ENCODE measurements at regions not wholly inside any gene's neighbourhood (a gene's known extent, or its start where the extent isn't known, plus 50 kb on each side); places are given as distances from the start of the nearest gene placed in this dataset.

- FAIRE-seq (no peak), ATAC-seq (no peak), DNase-seq (ENCODE audit: low read depth, low spot score) (no peak)
- RAD21 ChIA-PET (ENCODE audit: unreplicated experiment), result no interaction called here
- no TSS peak for BruUV-seq (replicated peaks)
- Histone ChIP-seq H3K4me3 (no peak overlapping the region), H3K9me3 (replicated peaks; ENCODE audit: control insufficient read depth, insufficient read depth, low read length) (no peaks in the 10 kb centered on the region), H3K79me2 (ENCODE audit: control insufficient read depth, insufficient read depth, low read length) (no peaks in the 10 kb centered on the region), H3K36me3 (ENCODE audit: control insufficient read depth in 2 of 2, insufficient read depth in 2 of 2, low read length in 1 of 2) (no peaks in the 10 kb centered on the region), H3K27me3 (replicated peaks in 1 of 2; ENCODE audit: control insufficient read depth in 2 of 2, insufficient read depth in 2 of 2, low read length in 1 of 2) (peaks cover 0 to 3% of the 10 kb centered on the region in 2 experiments), H3K4me2 (ENCODE audit: control insufficient read depth, insufficient read depth) (no peak overlapping the region), H3K4me1 (ENCODE audit: control insufficient read depth, insufficient read depth, low read length) (no peaks in the 10 kb centered on the region), H3K27ac (ENCODE audit: control insufficient read depth, insufficient read depth) (no peak overlapping the region), H3K9ac (ENCODE audit: control insufficient read depth, insufficient read depth, low read length) (no peak overlapping the region), H2AFZ (ENCODE audit: control insufficient read depth, low read depth, low read length) (no peak overlapping the region), H4K20me1 (ENCODE audit: control insufficient read depth, insufficient read depth) (no peaks in the 10 kb centered on the region)
- TF ChIP-seq SREBF2 (IDR thresholded peaks at IDR 0.05; ENCODE audit: low read length) (no peak), PAX8 (IDR thresholded peaks at IDR 0.05) (no peak), USF2 (IDR thresholded peaks at IDR 0.05; ENCODE audit: borderline replicate concordance, low read depth, low read length) (no peak), RB1 (IDR thresholded peaks at IDR 0.05; ENCODE audit: borderline replicate concordance) (no peak), CBX3 (IDR thresholded peaks at IDR 0.05; ENCODE audit: borderline replicate concordance, low read depth) (no peak), STAT3 (IDR thresholded peaks at IDR 0.05; ENCODE audit: low read depth, low read length) (no peak), RELA (IDR thresholded peaks at IDR 0.05; ENCODE audit: borderline replicate concordance, partially characterized antibody) (no peak), E2F8 (IDR thresholded peaks at IDR 0.05; ENCODE audit: low read depth, partially characterized antibody) (no peak), CREM (IDR thresholded peaks at IDR 0.05; ENCODE audit: low read depth) (no peak), STAT1 (conservative IDR thresholded peaks at IDR 0.05) (no peak), HDAC2 (IDR thresholded peaks at IDR 0.05) (no peak)
- TF ChIP-seq, protein P1, sequence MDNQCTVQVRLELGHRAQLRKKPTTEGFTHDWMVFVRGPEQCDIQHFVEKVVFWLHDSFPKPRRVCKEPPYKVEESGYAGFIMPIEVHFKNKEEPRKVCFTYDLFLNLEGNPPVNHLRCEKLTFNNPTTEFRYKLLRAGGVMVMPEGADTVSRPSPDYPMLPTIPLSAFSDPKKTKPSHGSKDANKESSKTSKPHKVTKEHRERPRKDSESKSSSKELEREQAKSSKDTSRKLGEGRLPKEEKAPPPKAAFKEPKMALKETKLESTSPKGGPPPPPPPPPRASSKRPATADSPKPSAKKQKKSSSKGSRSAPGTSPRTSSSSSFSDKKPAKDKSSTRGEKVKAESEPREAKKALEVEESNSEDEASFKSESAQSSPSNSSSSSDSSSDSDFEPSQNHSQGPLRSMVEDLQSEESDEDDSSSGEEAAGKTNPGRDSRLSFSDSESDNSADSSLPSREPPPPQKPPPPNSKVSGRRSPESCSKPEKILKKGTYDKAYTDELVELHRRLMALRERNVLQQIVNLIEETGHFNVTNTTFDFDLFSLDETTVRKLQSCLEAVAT (IDR thresholded peaks at IDR 0.05), result no peak
- TF ChIP-seq, protein P2, sequence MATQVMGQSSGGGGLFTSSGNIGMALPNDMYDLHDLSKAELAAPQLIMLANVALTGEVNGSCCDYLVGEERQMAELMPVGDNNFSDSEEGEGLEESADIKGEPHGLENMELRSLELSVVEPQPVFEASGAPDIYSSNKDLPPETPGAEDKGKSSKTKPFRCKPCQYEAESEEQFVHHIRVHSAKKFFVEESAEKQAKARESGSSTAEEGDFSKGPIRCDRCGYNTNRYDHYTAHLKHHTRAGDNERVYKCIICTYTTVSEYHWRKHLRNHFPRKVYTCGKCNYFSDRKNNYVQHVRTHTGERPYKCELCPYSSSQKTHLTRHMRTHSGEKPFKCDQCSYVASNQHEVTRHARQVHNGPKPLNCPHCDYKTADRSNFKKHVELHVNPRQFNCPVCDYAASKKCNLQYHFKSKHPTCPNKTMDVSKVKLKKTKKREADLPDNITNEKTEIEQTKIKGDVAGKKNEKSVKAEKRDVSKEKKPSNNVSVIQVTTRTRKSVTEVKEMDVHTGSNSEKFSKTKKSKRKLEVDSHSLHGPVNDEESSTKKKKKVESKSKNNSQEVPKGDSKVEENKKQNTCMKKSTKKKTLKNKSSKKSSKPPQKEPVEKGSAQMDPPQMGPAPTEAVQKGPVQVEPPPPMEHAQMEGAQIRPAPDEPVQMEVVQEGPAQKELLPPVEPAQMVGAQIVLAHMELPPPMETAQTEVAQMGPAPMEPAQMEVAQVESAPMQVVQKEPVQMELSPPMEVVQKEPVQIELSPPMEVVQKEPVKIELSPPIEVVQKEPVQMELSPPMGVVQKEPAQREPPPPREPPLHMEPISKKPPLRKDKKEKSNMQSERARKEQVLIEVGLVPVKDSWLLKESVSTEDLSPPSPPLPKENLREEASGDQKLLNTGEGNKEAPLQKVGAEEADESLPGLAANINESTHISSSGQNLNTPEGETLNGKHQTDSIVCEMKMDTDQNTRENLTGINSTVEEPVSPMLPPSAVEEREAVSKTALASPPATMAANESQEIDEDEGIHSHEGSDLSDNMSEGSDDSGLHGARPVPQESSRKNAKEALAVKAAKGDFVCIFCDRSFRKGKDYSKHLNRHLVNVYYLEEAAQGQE (IDR thresholded peaks at IDR 0.05; ENCODE audit: low read depth, low read length), result no peak
- TF ChIP-seq, protein P3, sequence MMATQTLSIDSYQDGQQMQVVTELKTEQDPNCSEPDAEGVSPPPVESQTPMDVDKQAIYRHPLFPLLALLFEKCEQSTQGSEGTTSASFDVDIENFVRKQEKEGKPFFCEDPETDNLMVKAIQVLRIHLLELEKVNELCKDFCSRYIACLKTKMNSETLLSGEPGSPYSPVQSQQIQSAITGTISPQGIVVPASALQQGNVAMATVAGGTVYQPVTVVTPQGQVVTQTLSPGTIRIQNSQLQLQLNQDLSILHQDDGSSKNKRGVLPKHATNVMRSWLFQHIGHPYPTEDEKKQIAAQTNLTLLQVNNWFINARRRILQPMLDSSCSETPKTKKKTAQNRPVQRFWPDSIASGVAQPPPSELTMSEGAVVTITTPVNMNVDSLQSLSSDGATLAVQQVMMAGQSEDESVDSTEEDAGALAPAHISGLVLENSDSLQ (IDR thresholded peaks at IDR 0.05), result no peak
- WGBS (ENCODE audit: insufficient coverage, insufficient replicate concordance, low lambda C conversion rate, missing lambda C conversion rate), result 64% methylated on average over 6 of the region's 6 CpGs
- intact Hi-C loops (cut with micrococcal nuclease; ENCODE audit: unreplicated experiment), result no loop called here
- CTCF ChIA-PET, result interaction anchor here (0.6 kb wide), 1 partner anchor 1316 kb away, joined by 3 read pairs; no protein-coding TSS in a partner anchor
- in situ Hi-C loops (cut with MboI), result no loop called here
- SMC1A ChIA-PET (ENCODE audit: uncharacterized antibody, unreplicated experiment), result no interaction called here
- POLR2A ChIA-PET, result no interaction called here
These were observed 64.2 kb downstream of the TRIL start for GRCh38 chr7:28893888-28894287.
